GM10248 (cell line): ENCODE measurements at regions not wholly inside any gene's neighbourhood (a gene's known extent, or its start where the extent isn't known, plus 50 kb on each side); places are given as distances from the start of the nearest gene placed in this dataset.

ENCODE experiments used
- CTCF ChIA-PET: fragments of 300-600 bp; sonication (Branson Sonifier 250); formaldehyde crosslinking; extraction: SDS; loops from one replicate; lab custom pipeline; 2021; ENCODE audit warnings: antibody characterized with exemption; lab: Yijun Ruan, JAX
- POLR2A ChIA-PET: fragments of 350-650 bp; sonication (Branson Sonifier 250); formaldehyde crosslinking; extraction: SDS; loops from one replicate; lab custom pipeline; 2020; ENCODE audit warnings: antibody characterized with exemption; lab: Yijun Ruan, JAX
- DNase-seq: peaks from one replicate; pipeline ENCODE4 v3.0.0; 2012; ENCODE audit errors: extremely low spot score
- CTCF ChIP-seq: IDR thresholded peaks from 2 replicates; pipeline ENCODE4 v1.5.1; 2012; ENCODE audit warnings: mild to moderate bottlenecking, low read depth; ENCODE audit errors: extremely low read depth, missing control alignments, control extremely low read depth

GRCh38 chr10:44832595-44833390 lies 78.3 kb upstream of the TMEM72 start:
- CTCF ChIA-PET, result interaction anchor here (1.0 kb wide), 1 partner anchor 16 kb away, joined by 3 read pairs; no protein-coding TSS in a partner anchor

GRCh38 chr10:44834131-44834530 lies 77.0 kb upstream of the TMEM72 start:
- DNase-seq, result no peak
- ChIA-PET CTCF (interaction anchor here (0.8 kb wide), 1 partner anchor 24 kb away, joined by 3 read pairs; no protein-coding TSS in a partner anchor), POLR2A (no interaction called here)
- TF ChIP-seq CTCF, result no peak

More at GRCh38 chr10:44832595-44833390, 78.3 kb upstream of the TMEM72 start:
- TF ChIP-seq CTCF, result no peak
- no peak for DNase-seq
- POLR2A ChIA-PET, result no interaction called here

GRCh38 chr10:44835300-44835699 lies 75.8 kb upstream of the TMEM72 start:
- ChIA-PET CTCF (interaction anchor here (1.7 kb wide), 1 partner anchor 10 kb away, joined by 5 read pairs; no protein-coding TSS in a partner anchor), POLR2A (no interaction called here)
- no peak for TF ChIP-seq CTCF
- no peak for DNase-seq

GRCh38 chr10:44843484-44843883 lies 67.7 kb upstream of the TMEM72 start:
- ChIA-PET POLR2A (no interaction called here), CTCF (no interaction called here)
- DNase-seq, result no peak
- TF ChIP-seq CTCF, result no peak

GRCh38 chr10:44845361-44846175 lies 65.6 kb upstream of the TMEM72 start:
- ChIA-PET CTCF (interaction anchor here (1.6 to 6.9 kb wide), 2 partner anchors 10 to 12 kb away, joined by 5 to 37 read pairs; no protein-coding TSS in a partner anchor), POLR2A (no interaction called here)
- DNase-seq, result no peak
- TF ChIP-seq CTCF, result no peak

- ChIA-PET CTCF (interaction anchor here (1.6 to 6.9 kb wide), 2 partner anchors 11 to 18 kb away, joined by 4 to 37 read pairs; no protein-coding TSS in a partner anchor), POLR2A (no interaction called here)
- no peak for TF ChIP-seq CTCF
- no peak for DNase-seq
Observed at GRCh38 chr10:44847110-44847509, 64.0 kb upstream of the TMEM72 start.
